SHP77 (cell line): ENCODE measurements at regions not wholly inside any gene's neighbourhood (a gene's known extent, or its start where the extent isn't known, plus 50 kb on each side); places are given as distances from the start of the nearest gene placed in this dataset.

Source experiments
- DNase-seq, 2 experiments: peaks; one replicate each; lab custom pipeline; 2025; lab: John Stamatoyannopoulos, UW

GRCh38 chr12:124504273-124505000, 63.0 kb downstream of the NCOR2 start:
- DNase-seq, result no peak

- DNase-seq, result no peak
These were observed 64.1 kb downstream of the NCOR2 start for GRCh38 chr12:124503305-124503704.

- no peak for DNase-seq
These were observed 65.0 kb downstream of the NCOR2 start for GRCh38 chr12:124502379-124502778.

GRCh38 chr12:124501827-124502226, 65.6 kb downstream of the NCOR2 start:
- no peak for DNase-seq

GRCh38 chr12:124501112-124501561, 66.3 kb downstream of the NCOR2 start:
- DNase-seq, result no peak

- DNase-seq, result no peak
These were observed 67.5 kb downstream of the NCOR2 start for GRCh38 chr12:124499898-124500244.

- no peak for DNase-seq
These were observed 68.1 kb downstream of the NCOR2 start for GRCh38 chr12:124499190-124499753.

- DNase-seq, result no peak
These were observed 68.9 kb downstream of the NCOR2 start for GRCh38 chr12:124498275-124499189.

GRCh38 chr12:124497658-124498057, 69.8 kb downstream of the NCOR2 start:
- no peak for DNase-seq

GRCh38 chr12:124497039-124497438, 70.4 kb downstream of the NCOR2 start:
- no peak for DNase-seq

- no peak for DNase-seq
These were observed 70.8 kb downstream of the NCOR2 start for GRCh38 chr12:124496584-124496983.

- no peak for DNase-seq
These were observed 72.0 kb downstream of the NCOR2 start for GRCh38 chr12:124495194-124495983.

GRCh38 chr12:124494751-124495129, 72.7 kb downstream of the NCOR2 start:
- no peak for DNase-seq

- DNase-seq, result no peak
These were observed 73.3 kb downstream of the NCOR2 start for GRCh38 chr12:124493809-124494750.

GRCh38 chr12:124492879-124493808, 74.3 kb downstream of the NCOR2 start:
- DNase-seq, result no peak

GRCh38 chr12:124491856-124492420, 75.5 kb downstream of the NCOR2 start:
- DNase-seq, result no peak

- DNase-seq, result no peak
These were observed 76.1 kb downstream of the NCOR2 start for GRCh38 chr12:124491310-124491709.

GRCh38 chr12:124490584-124491305, 76.7 kb downstream of the NCOR2 start:
- no peak for DNase-seq
